ENCODE measurements at regions not wholly inside any gene's neighbourhood (a gene's known extent, or its start where the extent isn't known, plus 50 kb on each side); places are given as distances from the start of the nearest gene placed in this dataset.
"Not testable (repeated sequence)": the region's sequence is repeated elsewhere in the genome, so short reads cannot be mapped to it uniquely, and the experiment has no call there.

GRCh38 chr4:19039816-19040215 lies 1018.3 kb upstream of the LCORL start:
- DNase-seq (ENCODE audit: low read depth): no peak

DNA sequence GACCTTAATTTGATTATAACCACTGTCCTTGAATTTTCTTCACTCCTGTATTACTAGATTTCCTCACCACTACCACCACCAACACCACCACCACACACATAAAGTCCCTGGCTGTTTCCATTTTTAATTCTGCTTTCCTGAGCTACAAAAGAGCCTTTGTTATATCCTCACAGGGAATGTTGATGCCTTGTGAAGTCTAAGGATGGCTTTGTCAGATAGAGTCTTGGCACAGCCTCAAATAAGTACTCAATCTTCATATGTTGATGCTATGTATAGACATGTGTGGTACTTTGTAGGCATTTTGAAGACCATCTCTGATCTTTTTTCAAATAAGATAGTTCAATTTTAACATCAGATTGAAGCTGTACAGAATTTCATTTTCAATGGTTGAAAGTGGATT lies 1016.7 kb upstream of the LCORL start:
- no peak for DNase-seq (ENCODE audit: low read depth)

GRCh38 chr4:19033816-19034733 lies 1012.5 kb upstream of the LCORL start:
- DNase-seq (ENCODE audit: low read depth): no peak

DNA sequence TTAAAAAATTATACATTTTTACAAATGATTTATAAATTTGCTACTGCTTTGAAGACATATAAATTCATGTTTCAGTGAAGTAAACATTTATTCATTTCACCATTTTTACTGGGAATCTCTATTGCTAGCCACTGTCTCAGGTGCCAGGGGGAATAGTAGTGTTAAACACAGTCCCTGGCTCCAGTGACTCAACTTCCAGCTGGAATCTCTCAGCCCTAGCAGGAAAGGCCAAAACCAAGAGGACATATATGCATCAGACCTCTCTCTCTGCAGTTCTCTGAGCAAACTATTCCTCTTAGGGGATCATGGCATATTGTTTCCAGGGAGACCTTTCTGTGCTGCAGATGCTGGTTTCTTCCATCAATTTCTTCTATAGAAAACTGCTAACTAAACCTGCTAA lies 1009.0 kb upstream of the LCORL start:
- no peak for DNase-seq (ENCODE audit: low read depth)

DNA sequence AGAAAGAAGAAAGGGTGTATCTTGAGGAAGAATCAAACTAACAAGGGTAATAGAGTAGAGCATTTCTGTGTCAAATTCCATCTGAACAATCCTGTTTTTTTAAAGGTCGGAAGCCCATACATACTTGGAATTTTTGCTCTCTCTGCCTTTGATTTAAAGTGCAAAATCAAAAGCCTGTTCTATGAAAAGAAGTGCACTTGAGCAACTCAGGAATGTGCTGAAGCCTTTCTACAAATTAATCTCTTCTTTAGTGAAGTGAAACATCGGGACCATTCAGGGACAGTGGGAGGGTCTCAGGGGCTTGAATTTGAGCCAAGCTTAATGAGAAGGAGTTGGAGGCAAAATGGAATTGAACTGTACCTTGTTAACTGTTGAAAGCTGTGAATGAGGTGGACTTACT lies 1008.5 kb upstream of the LCORL start:
- no peak for DNase-seq (ENCODE audit: low read depth)

DNA sequence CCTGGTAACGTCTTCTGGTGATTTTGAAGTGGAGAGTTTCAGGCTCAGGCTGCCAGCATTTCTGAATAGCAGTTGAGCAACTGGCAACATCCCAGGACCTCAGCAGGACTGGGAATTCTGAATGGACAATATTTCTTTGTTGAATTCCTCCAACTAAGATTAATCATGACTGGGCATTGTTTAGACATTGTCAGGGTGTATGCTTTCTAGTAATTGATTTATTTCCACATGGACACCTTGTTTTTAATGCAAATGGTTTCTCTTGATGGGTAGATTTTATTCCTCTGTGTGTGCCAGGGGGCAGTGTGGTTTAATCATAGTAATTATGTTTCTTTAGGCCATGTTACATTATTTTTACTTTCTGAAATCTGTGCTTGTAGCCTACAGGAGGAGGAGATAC lies 1004.7 kb upstream of the LCORL start:
- DNase-seq (ENCODE audit: low read depth): no peak

DNA sequence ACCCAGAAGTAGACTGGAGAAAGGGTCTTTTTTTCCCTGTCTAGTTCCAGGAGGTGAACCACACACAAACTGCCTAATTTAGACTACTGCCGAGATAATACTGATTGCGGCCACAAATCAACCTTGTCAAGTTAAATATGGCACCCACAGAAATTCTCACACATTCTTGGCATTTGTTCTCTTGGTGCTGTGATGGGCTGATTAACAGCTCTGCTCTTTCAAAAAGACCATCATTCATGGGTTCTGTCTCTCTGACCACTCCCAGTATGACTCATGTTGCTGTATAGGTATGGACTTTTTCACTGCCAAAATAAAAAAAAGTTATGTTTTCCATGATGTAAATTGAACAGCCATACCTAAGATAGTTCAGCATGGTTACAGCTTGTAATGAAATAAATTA lies 1003.5 kb upstream of the LCORL start:
- DNase-seq (ENCODE audit: low read depth): no peak

GRCh38 chr4:19024047-19024446 lies 1002.5 kb upstream of the LCORL start:
- no peak for DNase-seq (ENCODE audit: low read depth)

GRCh38 chr4:19021617-19022016 lies 1000.1 kb upstream of the LCORL start:
- DNase-seq (ENCODE audit: low read depth): no peak

GRCh38 chr4:19016550-19016949 lies 995.0 kb upstream of the LCORL start:
- DNase-seq (ENCODE audit: low read depth): not testable (repeated sequence)

GRCh38 chr4:19014594-19014993 lies 993.0 kb upstream of the LCORL start:
- no peak for DNase-seq (ENCODE audit: low read depth)

- DNase-seq (ENCODE audit: low read depth): no peak
Measured at GRCh38 chr4:19010761-19011160, 989.2 kb upstream of the LCORL start.

- no peak for DNase-seq (ENCODE audit: low read depth)
Measured at GRCh38 chr4:19009881-19010280, 988.3 kb upstream of the LCORL start.

DNA sequence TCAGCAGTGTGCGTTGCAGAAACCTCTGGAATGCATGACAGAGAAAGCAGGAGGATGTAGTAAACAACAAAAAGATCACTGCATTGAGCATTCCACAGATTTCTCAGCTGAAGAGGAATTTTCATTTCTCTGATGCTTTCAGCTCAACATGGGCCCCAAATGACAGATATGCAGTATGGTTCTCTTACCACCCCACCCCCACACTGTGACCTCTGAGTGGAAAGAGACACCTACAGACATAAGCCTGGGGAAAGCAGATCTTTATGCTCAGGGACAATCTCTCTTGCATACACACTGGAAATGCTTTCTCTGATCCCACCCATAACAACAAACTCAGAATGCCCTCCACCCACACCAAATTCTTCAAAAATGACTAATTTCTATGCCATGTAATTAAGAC lies 983.7 kb upstream of the LCORL start:
- no peak for DNase-seq (ENCODE audit: low read depth)

DNA sequence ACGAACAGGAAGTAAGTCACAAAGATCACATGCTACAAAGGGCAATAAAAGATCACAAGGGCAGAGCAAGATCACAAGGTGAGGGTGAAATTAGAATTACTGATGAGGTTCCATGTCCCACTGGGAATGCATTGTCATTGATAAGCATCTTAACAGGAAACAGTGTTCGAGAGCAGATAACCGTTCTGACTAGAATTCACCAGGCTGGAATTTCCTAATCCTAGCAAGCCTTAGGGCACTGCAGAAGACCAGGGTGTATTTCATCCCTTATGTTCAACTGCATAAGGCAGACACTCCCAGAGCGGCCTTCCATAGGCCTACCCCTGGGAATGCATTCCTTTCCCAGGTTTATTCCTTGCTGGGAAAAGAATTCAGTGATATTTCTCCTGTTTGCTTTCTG lies 980.6 kb upstream of the LCORL start:
- DNase-seq (ENCODE audit: low read depth): no peak

DNA sequence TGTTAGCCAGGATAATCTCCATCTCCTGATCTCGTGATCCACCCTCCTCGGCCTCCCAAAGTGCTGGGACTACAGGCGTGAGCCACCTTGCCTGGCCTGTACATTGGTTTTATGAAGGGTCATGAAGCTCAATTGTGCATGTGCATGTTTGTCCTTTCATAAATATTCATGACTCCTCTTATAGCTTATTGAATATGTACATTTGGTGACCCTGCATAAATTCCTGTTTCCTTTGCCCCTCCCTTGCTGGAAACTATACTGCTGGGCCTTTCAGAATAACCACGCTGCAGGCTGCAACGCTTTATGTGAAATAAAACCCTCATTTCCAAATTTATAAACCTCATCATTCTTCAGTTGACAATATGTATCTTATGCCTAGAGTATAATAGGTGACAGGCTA lies 978.0 kb upstream of the LCORL start:
- DNase-seq (ENCODE audit: low read depth): no peak

GRCh38 chr4:18981234-18981615 lies 959.7 kb upstream of the LCORL start:
- no peak for DNase-seq (ENCODE audit: low read depth)

DNA sequence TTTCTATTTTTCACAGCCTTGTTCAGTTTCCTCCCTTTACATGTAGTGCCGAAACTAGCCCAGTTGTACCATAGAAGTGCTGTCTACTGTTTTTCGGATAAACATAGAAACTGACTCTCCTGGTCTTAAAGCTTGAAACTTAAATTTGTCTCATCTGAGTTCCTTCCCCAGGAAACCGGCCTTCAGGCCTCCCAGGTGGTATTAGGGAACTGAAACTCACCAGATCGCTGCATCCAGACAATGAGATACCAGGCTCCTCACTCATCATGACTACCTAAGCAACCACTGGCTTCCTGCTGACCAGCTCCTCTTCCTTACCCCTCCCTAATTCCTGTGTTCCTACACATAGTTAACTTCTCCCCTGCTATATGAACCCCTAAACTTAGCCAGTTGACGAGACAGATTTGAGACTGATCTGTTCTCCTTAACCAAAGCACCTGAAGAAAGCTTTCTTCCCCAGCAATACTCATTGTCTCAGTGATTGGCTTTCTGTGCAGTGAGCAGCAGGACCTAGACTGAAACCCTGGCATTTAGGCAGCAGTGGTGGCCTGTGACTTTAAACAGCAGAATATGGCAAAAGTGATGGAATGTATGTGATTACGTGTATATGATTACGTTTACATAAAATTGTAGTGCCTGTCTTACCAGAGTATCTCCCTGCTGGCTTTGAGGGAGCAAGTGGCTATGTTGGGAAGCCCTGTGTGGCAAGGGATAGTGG lies 959.1 kb upstream of the LCORL start:
- DNase-seq (ENCODE audit: low read depth): no peak

GRCh38 chr4:18976884-18977283 lies 955.3 kb upstream of the LCORL start:
- DNase-seq (ENCODE audit: low read depth): no peak

DNA sequence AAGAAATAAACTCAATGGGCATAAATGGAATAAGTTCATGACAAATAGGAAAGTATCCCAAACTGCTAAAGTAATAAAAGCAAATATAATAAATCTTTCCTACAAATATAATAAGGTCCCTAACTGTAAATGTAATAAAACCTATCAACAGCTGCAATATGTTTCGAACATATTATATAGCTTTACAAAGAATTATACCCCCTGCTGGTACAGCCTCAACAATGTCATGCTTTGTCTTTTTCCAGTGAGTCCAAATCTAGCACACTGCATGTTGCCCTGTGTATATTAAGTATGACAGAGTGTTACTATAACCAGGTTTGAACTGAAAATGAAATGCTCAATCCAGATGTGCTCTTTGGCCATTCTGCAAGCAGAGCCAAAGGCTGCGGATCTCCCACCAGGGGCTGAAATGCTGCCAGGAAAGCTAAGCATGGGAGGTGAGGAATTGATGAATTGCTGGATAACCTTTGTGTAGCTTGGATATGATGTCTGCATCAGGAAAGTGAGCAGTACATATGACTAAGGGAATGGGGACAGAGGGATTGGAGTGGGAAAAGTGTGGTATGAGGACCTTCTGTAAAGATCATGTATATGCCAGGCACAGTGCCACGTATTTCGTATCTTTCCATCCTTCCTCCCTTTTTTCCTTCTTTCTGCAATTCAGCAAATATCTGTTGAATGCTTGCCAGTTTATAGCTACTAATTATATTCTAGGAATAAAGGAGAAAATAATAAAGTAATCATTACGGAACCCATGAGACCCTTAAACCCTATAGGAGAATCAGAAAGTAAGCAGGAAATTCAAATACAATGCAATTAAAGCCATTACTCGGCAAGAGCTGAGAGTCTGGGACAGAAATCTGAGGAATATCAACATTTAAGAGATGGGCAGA lies 954.6 kb upstream of the LCORL start:
- DNase-seq (ENCODE audit: low read depth): no peak

DNA sequence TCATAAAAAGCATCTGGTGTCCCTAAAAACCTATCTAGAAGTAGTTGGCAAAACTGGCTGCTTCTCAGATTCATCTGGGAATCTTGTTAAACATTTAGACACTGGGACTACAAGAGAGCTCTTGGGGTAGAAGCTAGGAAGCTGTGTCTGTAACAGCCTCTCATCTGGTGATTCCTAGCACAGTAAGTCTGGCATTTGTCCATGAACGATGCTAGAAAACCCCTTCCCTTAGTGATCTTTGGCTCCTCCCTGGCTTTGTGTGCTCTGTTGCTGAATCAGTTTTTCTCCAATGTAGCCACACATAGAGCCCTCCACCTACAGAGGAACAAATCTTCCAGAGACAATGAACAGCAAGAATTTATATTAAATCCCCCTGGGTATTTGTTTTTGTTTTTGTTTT lies 951.7 kb upstream of the LCORL start:
- no peak for DNase-seq (ENCODE audit: low read depth)

DNA sequence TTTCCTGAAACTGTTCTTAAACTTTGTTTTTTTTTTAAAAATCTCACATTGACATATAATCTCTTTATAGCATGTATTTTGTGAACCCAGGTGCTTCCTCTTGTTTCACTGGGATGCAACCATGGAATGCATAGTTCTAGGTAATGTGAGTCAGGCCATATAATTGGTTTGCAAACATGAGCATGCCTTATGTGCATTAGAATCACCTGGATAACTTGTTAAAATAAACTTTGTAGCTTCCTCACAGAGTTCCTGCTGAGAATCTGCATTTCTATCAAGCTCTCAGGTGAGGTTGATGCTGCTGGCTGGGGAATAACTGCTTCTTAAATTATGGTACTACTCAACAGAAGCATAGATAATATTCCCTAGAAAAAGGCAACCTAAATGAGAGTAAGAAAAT lies 940.3 kb upstream of the LCORL start:
- no peak for DNase-seq (ENCODE audit: low read depth)

- DNase-seq (ENCODE audit: low read depth): no peak
Measured at GRCh38 chr4:18961266-18961665, 939.7 kb upstream of the LCORL start.
